Thyroid gland (tissue), 4 donors: ENCODE measurements at regions not wholly inside any gene's neighbourhood (a gene's known extent, or its start where the extent isn't known, plus 50 kb on each side); places are given as distances from the start of the nearest gene placed in this dataset.

Experiments used
- POLR2A ChIP-seq, 2 donors: fragments of 450-650 bp; IDR thresholded peaks; one replicate each; pipeline ENCODE4 v1.6.1; 2017; ENCODE audit warnings: antibody characterized with exemption in 2 of 2, mild to moderate bottlenecking in 2 of 2, moderate library complexity in 1 of 2
- TF ChIP-seq, protein P1 (sequence below), 6 experiments: fragments of 200-600 bp in 3 of 6; fragments of 450-650 bp in 3 of 6; sonication (generic) in 3 of 6; IDR thresholded peaks; one replicate each; pipeline ENCODE4 v1.5.1; 2016 to 2019; ENCODE audit warnings: antibody characterized with exemption in 6 of 6, mild to moderate bottlenecking in 2 of 6, inconsistent platforms in 1 of 6, moderate library complexity in 1 of 6

DNA sequence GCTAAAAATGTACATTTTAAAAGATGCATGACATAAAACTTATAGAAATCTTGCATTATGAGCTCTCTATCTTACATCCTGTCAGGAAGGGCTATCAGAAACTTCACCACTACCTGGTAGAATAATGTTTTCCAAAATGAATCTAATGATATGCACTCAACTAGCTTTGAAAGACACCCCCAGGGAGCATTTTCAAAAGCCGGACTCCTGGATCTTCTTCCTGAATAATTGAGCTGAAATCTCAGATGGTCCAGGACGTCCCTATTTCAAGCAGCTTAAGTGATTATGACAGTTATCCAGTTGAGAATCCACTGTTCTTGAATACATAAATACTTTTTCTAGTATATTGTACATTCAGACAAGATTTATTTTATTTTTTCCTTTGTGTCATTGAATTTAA lies 200.6 kb upstream of the MGAT4C start:
- TF ChIP-seq, protein P1, sequence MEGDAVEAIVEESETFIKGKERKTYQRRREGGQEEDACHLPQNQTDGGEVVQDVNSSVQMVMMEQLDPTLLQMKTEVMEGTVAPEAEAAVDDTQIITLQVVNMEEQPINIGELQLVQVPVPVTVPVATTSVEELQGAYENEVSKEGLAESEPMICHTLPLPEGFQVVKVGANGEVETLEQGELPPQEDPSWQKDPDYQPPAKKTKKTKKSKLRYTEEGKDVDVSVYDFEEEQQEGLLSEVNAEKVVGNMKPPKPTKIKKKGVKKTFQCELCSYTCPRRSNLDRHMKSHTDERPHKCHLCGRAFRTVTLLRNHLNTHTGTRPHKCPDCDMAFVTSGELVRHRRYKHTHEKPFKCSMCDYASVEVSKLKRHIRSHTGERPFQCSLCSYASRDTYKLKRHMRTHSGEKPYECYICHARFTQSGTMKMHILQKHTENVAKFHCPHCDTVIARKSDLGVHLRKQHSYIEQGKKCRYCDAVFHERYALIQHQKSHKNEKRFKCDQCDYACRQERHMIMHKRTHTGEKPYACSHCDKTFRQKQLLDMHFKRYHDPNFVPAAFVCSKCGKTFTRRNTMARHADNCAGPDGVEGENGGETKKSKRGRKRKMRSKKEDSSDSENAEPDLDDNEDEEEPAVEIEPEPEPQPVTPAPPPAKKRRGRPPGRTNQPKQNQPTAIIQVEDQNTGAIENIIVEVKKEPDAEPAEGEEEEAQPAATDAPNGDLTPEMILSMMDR (IDR thresholded peaks at IDR 0.05): no peak
- TF ChIP-seq POLR2A (IDR thresholded peaks at IDR 0.05): no peak
